ENCODE measurements at regions not wholly inside any gene's neighbourhood (a gene's known extent, or its start where the extent isn't known, plus 50 kb on each side); places are given as distances from the start of the nearest gene placed in this dataset.

- Histone ChIP-seq H3K27me3 (ENCODE audit: control insufficient read depth in 1 of 2, insufficient read depth in 2 of 2, low read length in 2 of 2) (peaks cover 4 to 10% of the 10 kb centered on the region in 2 experiments), H3K4me1 (ENCODE audit: insufficient read depth, low read length) (no peaks in the 10 kb centered on the region), H3K9me3 (ENCODE audit: control insufficient read depth in 1 of 2, insufficient read depth in 1 of 2, low read length in 2 of 2) (no peaks in the 10 kb centered on the region), H3K36me3 (ENCODE audit: insufficient read depth, low read length) (no peaks in the 10 kb centered on the region), H3K27ac (ENCODE audit: low read depth in 1 of 2, low read length in 2 of 2) (no peak overlapping the region), H3K4me3 (ENCODE audit: low read length) (no peak overlapping the region)
- no peaks in the 10 kb centered on the region for H3K4me1 Mint-ChIP-seq (ENCODE audit: low read depth)
- CTCF ChIA-PET = no interaction called here
- no peak for TF ChIP-seq CTCF (IDR thresholded peaks at IDR 0.05)
- DNase-seq (no peak), ATAC-seq (ENCODE audit: poor library complexity) (no peak)
- no peaks in the 10 kb centered on the region for H3K36me3 Mint-ChIP-seq (ENCODE audit: low read depth)
- no peak overlapping the region for H3K27ac Mint-ChIP-seq
- intact Hi-C loops (cut with DNase I, micrococcal nuclease) = no loop called here
- H3K9me3 Mint-ChIP-seq = no peaks in the 10 kb centered on the region
- H3K27me3 Mint-ChIP-seq = peaks cover 72% of the 10 kb centered on the region
- POLR2A ChIA-PET = no interaction called here
- H3K4me3 Mint-ChIP-seq = no peak overlapping the region
Observed at GRCh38 chr4:147042046-147042445, 96.4 kb upstream of the TTC29 start.

DNA sequence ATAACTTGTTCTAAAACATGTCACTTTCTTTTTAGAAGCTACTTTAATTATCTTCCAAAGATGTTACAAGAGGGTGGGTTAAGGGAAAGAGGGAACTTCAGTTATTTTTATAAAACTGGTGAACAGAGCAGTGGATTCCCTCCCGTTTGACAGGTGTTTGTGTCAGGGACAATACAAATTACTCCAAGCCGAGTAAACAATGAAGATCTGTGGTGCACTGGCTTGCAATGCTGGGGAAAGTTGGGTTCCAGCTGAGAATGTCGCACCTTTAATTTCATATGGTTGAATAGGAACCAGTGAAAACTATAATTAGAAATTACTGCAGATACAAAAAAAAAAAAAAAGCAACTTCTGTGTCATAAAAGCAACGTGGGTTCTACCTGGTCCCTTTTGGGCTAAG, 98.6 kb upstream of the TTC29 start:
- ChIA-PET POLR2A (no interaction called here), CTCF (interaction anchor here (1.4 kb wide), 1 partner anchor 53 kb away, joined by 3 read pairs; no protein-coding TSS in a partner anchor)
- Mint-ChIP-seq H3K27me3 (peaks cover 63% of the 10 kb centered on the region), H3K36me3 (ENCODE audit: low read depth) (no peaks in the 10 kb centered on the region), H3K9me3 (no peaks in the 10 kb centered on the region), H3K4me1 (ENCODE audit: low read depth) (no peaks in the 10 kb centered on the region), H3K27ac (no peak overlapping the region), H3K4me3 (no peak overlapping the region)
- ATAC-seq (ENCODE audit: poor library complexity) (no peak), DNase-seq (no peak)
- Histone ChIP-seq H3K4me3 (ENCODE audit: low read length) (no peak overlapping the region), H3K4me1 (ENCODE audit: insufficient read depth, low read length) (no peaks in the 10 kb centered on the region), H3K36me3 (ENCODE audit: insufficient read depth, low read length) (no peaks in the 10 kb centered on the region), H3K9me3 (ENCODE audit: control insufficient read depth in 1 of 2, insufficient read depth in 1 of 2, low read length in 2 of 2) (no peaks in the 10 kb centered on the region), H3K27me3 (ENCODE audit: control insufficient read depth in 1 of 2, insufficient read depth in 2 of 2, low read length in 2 of 2) (no peaks in the 10 kb centered on the region), H3K27ac (ENCODE audit: low read depth in 1 of 2, low read length in 2 of 2) (no peak overlapping the region)
- intact Hi-C loops (cut with DNase I, micrococcal nuclease) = no loop called here
- no peak for TF ChIP-seq CTCF (IDR thresholded peaks at IDR 0.05)

GRCh38 chr4:147049946-147050345, 104.3 kb upstream of the TTC29 start:
- ChIA-PET CTCF (no interaction called here), POLR2A (no interaction called here)
- TF ChIP-seq CTCF (IDR thresholded peaks at IDR 0.05) = no peak
- H3K36me3 Mint-ChIP-seq (ENCODE audit: low read depth) = no peaks in the 10 kb centered on the region
- no peak overlapping the region for H3K4me3 Mint-ChIP-seq
- H3K4me1 ChIP-seq (ENCODE audit: insufficient read depth, low read length) = no peaks in the 10 kb centered on the region
- no peak overlapping the region for H3K4me3 ChIP-seq (ENCODE audit: low read length)
- no peak overlapping the region for H3K27ac ChIP-seq (ENCODE audit: low read depth in 1 of 2, low read length in 2 of 2)
- ATAC-seq (ENCODE audit: poor library complexity) (no peak), DNase-seq (no peak)
- H3K27me3 ChIP-seq (ENCODE audit: control insufficient read depth in 1 of 2, insufficient read depth in 2 of 2, low read length in 2 of 2) = peaks cover 3 to 7% of the 10 kb centered on the region in 2 experiments
- H3K27ac Mint-ChIP-seq = no peak overlapping the region
- H3K9me3 Mint-ChIP-seq = no peaks in the 10 kb centered on the region
- no peaks in the 10 kb centered on the region for H3K36me3 ChIP-seq (ENCODE audit: insufficient read depth, low read length)
- peaks cover 41% of the 10 kb centered on the region for H3K27me3 Mint-ChIP-seq
- H3K4me1 Mint-ChIP-seq (ENCODE audit: low read depth) = no peaks in the 10 kb centered on the region
- intact Hi-C loops (cut with DNase I, micrococcal nuclease) = no loop called here
- no peaks in the 10 kb centered on the region for H3K9me3 ChIP-seq (ENCODE audit: control insufficient read depth in 1 of 2, insufficient read depth in 1 of 2, low read length in 2 of 2)
